Activated T-helper 1 cell treated with anti-CD3 and anti-CD28 coated beads, Interleukin-12 subunit alpha, Interleukin-12 subunit beta, Interleukin-2, Interleukin-4 antibody, amounts not matched to agents 30 ng/mL and 10 ng/mL and 1 ng/mL, durations not matched to agents 14 hours and 24 hours and 36 hours (primary cell): ENCODE measurements at regions not wholly inside any gene's neighbourhood (a gene's known extent, or its start where the extent isn't known, plus 50 kb on each side); places are given as distances from the start of the nearest gene placed in this dataset.

Source experiments
- DNase-seq: peaks from one replicate; pipeline ENCODE4 v3.0.0; 2021; ENCODE audit warnings: low spot score
- H3K27ac Mint-ChIP-seq: one replicate; pipeline ENCODE4 v1.8.0; 2021; ENCODE audit warnings: mild to moderate bottlenecking, mixed read lengths
- H3K27me3 Mint-ChIP-seq: one replicate; pipeline ENCODE4 v1.8.0; 2022; ENCODE audit warnings: mild to moderate bottlenecking, moderate library complexity, mixed read lengths; ENCODE audit not compliant: insufficient read depth
- H3K36me3 Mint-ChIP-seq: one replicate; pipeline ENCODE4 v1.8.0; 2021; ENCODE audit warnings: low read depth, mixed read lengths
- H3K4me1 Mint-ChIP-seq: one replicate; pipeline ENCODE4 v1.8.0; 2021; ENCODE audit warnings: low read depth, mixed read lengths
- H3K4me3 Mint-ChIP-seq: one replicate; pipeline ENCODE4 v1.8.0; 2021; ENCODE audit warnings: mild to moderate bottlenecking, moderate library complexity, mixed read lengths
- H3K9me3 Mint-ChIP-seq: one replicate; pipeline ENCODE4 v1.8.0; 2021; ENCODE audit warnings: mixed read lengths
- intact Hi-C: fragments of 100-400 bp; cut with micrococcal nuclease; formaldehyde crosslinking; loops from one replicate; pipeline ENCODE4 v1.15.1; 2024

DNA sequence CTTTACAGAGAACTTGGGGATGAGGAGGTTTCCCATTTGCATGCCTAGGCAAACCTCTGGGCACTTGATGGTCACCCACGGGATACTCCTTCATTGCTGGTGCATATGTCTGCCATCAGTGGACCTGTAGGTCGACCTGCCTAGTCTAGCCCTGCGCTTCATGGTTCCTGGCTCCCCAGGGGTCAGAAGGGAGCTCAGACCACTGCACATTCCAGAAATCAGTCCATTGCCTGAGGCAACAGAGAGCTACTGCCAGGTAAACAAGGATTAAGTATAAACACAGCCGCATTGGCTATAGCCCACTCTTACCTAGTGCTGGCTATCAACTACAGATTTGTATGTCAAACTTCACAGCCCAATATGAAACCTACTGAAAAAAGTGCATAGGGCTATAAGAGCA lies 476.4 kb downstream of the SOX5 start:
- DNase-seq = no peak
- H3K4me1 Mint-ChIP-seq = no peaks in the 10 kb centered on the region
- H3K9me3 Mint-ChIP-seq = peaks cover 29% of the 10 kb centered on the region
- H3K27me3 Mint-ChIP-seq = no peaks in the 10 kb centered on the region
- intact Hi-C loops = no loop called here
- H3K27ac Mint-ChIP-seq = no peak overlapping the region
- no peak overlapping the region for H3K4me3 Mint-ChIP-seq
- no peaks in the 10 kb centered on the region for H3K36me3 Mint-ChIP-seq

DNA sequence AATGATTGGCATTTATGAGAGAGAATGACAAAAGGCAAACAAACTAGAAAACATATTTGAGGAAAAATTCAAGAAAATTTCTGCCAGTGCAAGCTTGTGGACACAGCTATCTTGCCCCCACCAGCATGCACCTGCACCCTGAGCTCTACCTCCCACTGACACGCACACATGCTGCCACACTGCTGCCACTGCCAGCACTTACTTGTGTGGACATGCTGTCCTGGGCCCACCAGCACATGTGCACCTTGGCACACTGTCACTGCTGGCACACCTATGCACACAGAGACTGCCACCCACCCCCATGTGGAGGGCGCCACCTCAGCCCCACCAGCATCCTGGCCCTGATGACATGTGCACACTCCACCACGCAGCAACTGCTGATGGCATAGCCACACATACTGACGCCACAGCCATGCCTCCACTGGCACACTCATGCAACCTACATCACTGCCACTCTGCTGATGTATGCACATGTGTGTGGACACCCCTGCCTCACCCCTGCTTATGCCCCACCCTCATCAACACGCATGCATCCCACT lies 475.0 kb downstream of the SOX5 start:
- H3K36me3 Mint-ChIP-seq = no peaks in the 10 kb centered on the region
- DNase-seq = no peak
- H3K27me3 Mint-ChIP-seq = no peaks in the 10 kb centered on the region
- H3K9me3 Mint-ChIP-seq = peaks cover 30% of the 10 kb centered on the region
- intact Hi-C loops = no loop called here
- H3K4me3 Mint-ChIP-seq = no peak overlapping the region
- H3K27ac Mint-ChIP-seq = no peak overlapping the region
- H3K4me1 Mint-ChIP-seq = no peaks in the 10 kb centered on the region
